ENCODE measurements at regions not wholly inside any gene's neighbourhood (a gene's known extent, or its start where the extent isn't known, plus 50 kb on each side); places are given as distances from the start of the nearest gene placed in this dataset.

DNA sequence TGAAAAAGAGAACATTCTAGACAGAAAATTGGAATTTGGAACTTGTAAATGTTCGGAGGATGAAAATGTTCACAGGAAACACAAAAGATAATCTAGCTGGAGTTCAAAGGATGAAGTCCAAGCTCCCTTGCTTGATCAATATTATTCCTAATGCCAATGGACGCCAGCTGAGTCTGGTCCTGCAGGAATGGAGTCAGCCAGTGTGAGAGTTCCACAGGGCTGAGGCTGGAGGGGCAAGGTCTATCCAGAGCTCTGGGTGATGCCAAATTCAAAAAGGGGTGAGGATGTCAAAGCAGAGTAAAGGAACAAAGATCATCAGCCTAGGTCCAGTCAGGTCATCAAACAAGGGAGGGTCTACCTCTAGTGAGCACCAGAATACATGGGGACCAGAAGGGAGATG, 78.5 kb upstream of the CTNNA2 start:
- H4K20me1 ChIP-seq (replicated peaks in 1 of 2; ENCODE audit: control insufficient read depth in 1 of 2, insufficient read depth in 2 of 2, low read length in 2 of 2), result no peaks in the 10 kb centered on the region
- H4K5ac ChIP-seq (ENCODE audit: insufficient read length, low read depth, low read length), result no peak overlapping the region
- peaks cover 4 to 10% (median 8%) of the 10 kb centered on the region in 4 experiments; a peak in 5 of 7 replicates for H3K4me1 ChIP-seq (replicated peaks in 1 of 4; ENCODE audit: control insufficient read depth in 3 of 4, insufficient read depth in 4 of 4, low read length in 3 of 4)
- no peak overlapping the region for H3K4me3 ChIP-seq (ENCODE audit: extremely low read depth in 1 of 4, insufficient read depth in 2 of 4, low read depth in 3 of 4, low read length in 4 of 4)
- H3K56ac ChIP-seq (replicated peaks; ENCODE audit: insufficient read length, low read depth, low read length), result no peak overlapping the region
- H3K18ac ChIP-seq (ENCODE audit: extremely low read depth, low read length), result no peak overlapping the region
- H3K23ac ChIP-seq (ENCODE audit: insufficient read length), result no peak overlapping the region
- no peak overlapping the region for H2BK15ac ChIP-seq (ENCODE audit: low read length)
- no peaks in the 10 kb centered on the region for H3K36me3 ChIP-seq (ENCODE audit: control insufficient read depth in 2 of 4, insufficient read depth in 4 of 4, low read length in 3 of 4)
- H2AFZ ChIP-seq (ENCODE audit: low read length), result no peak overlapping the region
- no peak overlapping the region for H2BK120ac ChIP-seq (replicated peaks; ENCODE audit: low read depth, low read length)
- H3K9ac ChIP-seq (replicated peaks in 1 of 4; ENCODE audit: extremely low read depth in 1 of 4, low read depth in 3 of 4, low read length in 3 of 4), result no peak overlapping the region
- no peak overlapping the region for H4K8ac ChIP-seq (ENCODE audit: extremely low read depth, insufficient read depth, low read length)
- no peak overlapping the region for H2BK5ac ChIP-seq (ENCODE audit: low read depth, low read length)
- H3K4me2 ChIP-seq (ENCODE audit: insufficient read depth in 1 of 2, low read depth in 2 of 2, low read length in 2 of 2), result no peak overlapping the region
- ChIA-PET CTCF (ENCODE audit: partially characterized antibody) (interaction anchor here (0.7 kb wide), 3 partner anchors 8 to 417 kb away, joined by 3 to 5 read pairs (median 3); no protein-coding TSS in a partner anchor), POLR2A (ENCODE audit: partially characterized antibody) (no interaction called here)
- no peaks in the 10 kb centered on the region for H3K9me3 ChIP-seq (ENCODE audit: insufficient read depth in 2 of 2, low read depth in 1 of 2, low read length in 1 of 2)
- H3K79me1 ChIP-seq (ENCODE audit: low read depth, low read length), result no peaks in the 10 kb centered on the region
- H3K79me2 ChIP-seq (ENCODE audit: control insufficient read depth in 1 of 2, insufficient read depth in 2 of 2, low read length in 2 of 2), result no peaks in the 10 kb centered on the region
- H2BK12ac ChIP-seq (ENCODE audit: low read depth, low read length), result no peak overlapping the region
- no peak overlapping the region for H2BK20ac ChIP-seq (ENCODE audit: low read length)
- H3K23me2 ChIP-seq (ENCODE audit: low read depth, low read length), result no peaks in the 10 kb centered on the region
- no peaks in the 10 kb centered on the region for H3K27me3 ChIP-seq (replicated peaks in 1 of 4; ENCODE audit: control insufficient read depth in 3 of 4, extremely low read depth in 1 of 4, insufficient read depth in 3 of 4, low read length in 3 of 4)
- WGBS, 2 experiments (ENCODE audit: extremely low coverage in 1 of 2, insufficient coverage in 1 of 2, insufficient read length in 1 of 2, insufficient replicate concordance in 2 of 2, low coverage in 1 of 2, low lambda C conversion rate in 2 of 2, missing lambda C conversion rate in 1 of 2), result 76% methylated on average over 2 of the region's 2 CpGs; no CpG with 5 or more reads in 1 of the 2 experiments
- FAIRE-seq, result no peak
- no peak overlapping the region for H3K27ac ChIP-seq (ENCODE audit: low read depth, low read length)
- H4K91ac ChIP-seq (replicated peaks; ENCODE audit: insufficient read length, low read length), result no peak overlapping the region
- H2AK5ac ChIP-seq (ENCODE audit: low read depth, low read length), result no peak overlapping the region
- no peak overlapping the region for H3K4ac ChIP-seq (replicated peaks; ENCODE audit: insufficient read length, low read depth, low read length)
- DNase-seq (ENCODE audit: low read depth in 1 of 2, low spot score in 2 of 2), result no peak
- H3K14ac ChIP-seq (ENCODE audit: insufficient read length), result no peak overlapping the region
- no peak for TF ChIP-seq RAD21 (IDR thresholded peaks at IDR 0.05 in 1 of 2, conservative IDR thresholded peaks at IDR 0.05 in 1 of 2; ENCODE audit: low read depth in 2 of 2, low read length in 2 of 2)
- no peak for TF ChIP-seq TAF1 (IDR thresholded peaks at IDR 0.05; ENCODE audit: low read depth, low read length)
- no peak for TF ChIP-seq SRF (IDR thresholded peaks at IDR 0.05; ENCODE audit: low read depth, low read length)
- no peak for TF ChIP-seq JUND (IDR thresholded peaks at IDR 0.05; ENCODE audit: low read length)
- TF ChIP-seq HDAC2 (IDR thresholded peaks at IDR 0.05; ENCODE audit: borderline replicate concordance in 1 of 2, low read depth in 2 of 2, low read length in 2 of 2), result no peak
- TF ChIP-seq JUN (IDR thresholded peaks at IDR 0.05; ENCODE audit: low read depth, low read length), result no peak
- TF ChIP-seq MAFK (IDR thresholded peaks at IDR 0.05; ENCODE audit: low read depth, low read length), result no peak
- TF ChIP-seq CBX5 (IDR thresholded peaks at IDR 0.05; ENCODE audit: low read depth, low read length), result no peak
- no peak for TF ChIP-seq EZH2 (IDR thresholded peaks at IDR 0.05; ENCODE audit: low read depth, low read length, severe bottlenecking)
- TF ChIP-seq RFX5 (IDR thresholded peaks at IDR 0.05; ENCODE audit: borderline replicate concordance, low read depth, low read length), result no peak
- TF ChIP-seq, protein P1, sequence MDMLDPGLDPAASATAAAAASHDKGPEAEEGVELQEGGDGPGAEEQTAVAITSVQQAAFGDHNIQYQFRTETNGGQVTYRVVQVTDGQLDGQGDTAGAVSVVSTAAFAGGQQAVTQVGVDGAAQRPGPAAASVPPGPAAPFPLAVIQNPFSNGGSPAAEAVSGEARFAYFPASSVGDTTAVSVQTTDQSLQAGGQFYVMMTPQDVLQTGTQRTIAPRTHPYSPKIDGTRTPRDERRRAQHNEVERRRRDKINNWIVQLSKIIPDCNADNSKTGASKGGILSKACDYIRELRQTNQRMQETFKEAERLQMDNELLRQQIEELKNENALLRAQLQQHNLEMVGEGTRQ (IDR thresholded peaks at IDR 0.05; ENCODE audit: low read length), result no peak

Measured in H1 (cell line).